ENCODE measurements at regions not wholly inside any gene's neighbourhood (a gene's known extent, or its start where the extent isn't known, plus 50 kb on each side); places are given as distances from the start of the nearest gene placed in this dataset.

GRCh38 chr5:17785774-17786173 lies 151.5 kb downstream of the TAF11L14 start:
- Histone ChIP-seq H3K9me3 (no peaks in the 10 kb centered on the region), H3K36me3 (ENCODE audit: control insufficient read depth, insufficient read depth, low read length) (no peaks in the 10 kb centered on the region), H3K4me1 (no peaks in the 10 kb centered on the region), H3K4me3 (ENCODE audit: low read depth, low read length) (no peak overlapping the region), H3K27me3 (replicated peaks; ENCODE audit: control insufficient read depth, insufficient read depth, low read length) (no peaks in the 10 kb centered on the region)
- TF ChIP-seq, protein P1, sequence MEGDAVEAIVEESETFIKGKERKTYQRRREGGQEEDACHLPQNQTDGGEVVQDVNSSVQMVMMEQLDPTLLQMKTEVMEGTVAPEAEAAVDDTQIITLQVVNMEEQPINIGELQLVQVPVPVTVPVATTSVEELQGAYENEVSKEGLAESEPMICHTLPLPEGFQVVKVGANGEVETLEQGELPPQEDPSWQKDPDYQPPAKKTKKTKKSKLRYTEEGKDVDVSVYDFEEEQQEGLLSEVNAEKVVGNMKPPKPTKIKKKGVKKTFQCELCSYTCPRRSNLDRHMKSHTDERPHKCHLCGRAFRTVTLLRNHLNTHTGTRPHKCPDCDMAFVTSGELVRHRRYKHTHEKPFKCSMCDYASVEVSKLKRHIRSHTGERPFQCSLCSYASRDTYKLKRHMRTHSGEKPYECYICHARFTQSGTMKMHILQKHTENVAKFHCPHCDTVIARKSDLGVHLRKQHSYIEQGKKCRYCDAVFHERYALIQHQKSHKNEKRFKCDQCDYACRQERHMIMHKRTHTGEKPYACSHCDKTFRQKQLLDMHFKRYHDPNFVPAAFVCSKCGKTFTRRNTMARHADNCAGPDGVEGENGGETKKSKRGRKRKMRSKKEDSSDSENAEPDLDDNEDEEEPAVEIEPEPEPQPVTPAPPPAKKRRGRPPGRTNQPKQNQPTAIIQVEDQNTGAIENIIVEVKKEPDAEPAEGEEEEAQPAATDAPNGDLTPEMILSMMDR (IDR thresholded peaks at IDR 0.05; ENCODE audit: insufficient read depth in 1 of 2, low read depth in 1 of 2, low read length in 1 of 2, severe bottlenecking in 1 of 2, unreplicated experiment in 1 of 2) = no peak
- H3K9me3 Mint-ChIP-seq (ENCODE audit: unreplicated experiment) = no peaks in the 10 kb centered on the region
- no peaks in the 10 kb centered on the region for H3K4me1 Mint-ChIP-seq (ENCODE audit: low read depth, unreplicated experiment)
- ChIA-PET POLR2A (interaction anchor here (0.5 kb wide), 1 partner anchor 502 kb away, joined by 3 read pairs; no protein-coding TSS in a partner anchor), CTCF (no interaction called here)
- no TSS peak for BruUV-seq (replicated peaks)
- no peak overlapping the region for H3K4me3 Mint-ChIP-seq (ENCODE audit: unreplicated experiment)
- no peak overlapping the region for H3K27ac Mint-ChIP-seq (ENCODE audit: unreplicated experiment)
- H3K27me3 Mint-ChIP-seq (ENCODE audit: insufficient read depth, unreplicated experiment) = peaks cover 7% of the 10 kb centered on the region
- H3K36me3 Mint-ChIP-seq (ENCODE audit: insufficient read depth, unreplicated experiment) = no peaks in the 10 kb centered on the region
- no peak for DNase-seq
- intact Hi-C loops (cut with micrococcal nuclease; ENCODE audit: unreplicated experiment) = no loop called here

- no peak overlapping the region for H3K4me3 Mint-ChIP-seq (ENCODE audit: unreplicated experiment)
- POLR2A ChIA-PET = no interaction called here
- H3K9me3 Mint-ChIP-seq (ENCODE audit: unreplicated experiment) = no peaks in the 10 kb centered on the region
- Histone ChIP-seq H3K4me1 (no peaks in the 10 kb centered on the region), H3K9me3 (no peaks in the 10 kb centered on the region), H3K4me3 (ENCODE audit: low read depth, low read length) (no peak overlapping the region), H3K36me3 (ENCODE audit: control insufficient read depth, insufficient read depth, low read length) (no peaks in the 10 kb centered on the region), H3K27me3 (replicated peaks; ENCODE audit: control insufficient read depth, insufficient read depth, low read length) (no peaks in the 10 kb centered on the region)
- intact Hi-C loops (cut with micrococcal nuclease; ENCODE audit: unreplicated experiment) = no loop called here
- no TSS peak for BruUV-seq (replicated peaks)
- no peaks in the 10 kb centered on the region for H3K36me3 Mint-ChIP-seq (ENCODE audit: insufficient read depth, unreplicated experiment)
- DNase-seq = no peak
- CTCF ChIA-PET = no interaction called here
- H3K27me3 Mint-ChIP-seq (ENCODE audit: insufficient read depth, unreplicated experiment) = peaks cover 7% of the 10 kb centered on the region
- no peak overlapping the region for H3K27ac Mint-ChIP-seq (ENCODE audit: unreplicated experiment)
- TF ChIP-seq, protein P1 (IDR thresholded peaks at IDR 0.05; ENCODE audit: insufficient read depth in 1 of 2, low read depth in 1 of 2, low read length in 1 of 2, severe bottlenecking in 1 of 2, unreplicated experiment in 1 of 2) = no peak
- no peaks in the 10 kb centered on the region for H3K4me1 Mint-ChIP-seq (ENCODE audit: low read depth, unreplicated experiment)
Observed at GRCh38 chr5:17788351-17788750, 154.1 kb downstream of the TAF11L14 start.

DNA sequence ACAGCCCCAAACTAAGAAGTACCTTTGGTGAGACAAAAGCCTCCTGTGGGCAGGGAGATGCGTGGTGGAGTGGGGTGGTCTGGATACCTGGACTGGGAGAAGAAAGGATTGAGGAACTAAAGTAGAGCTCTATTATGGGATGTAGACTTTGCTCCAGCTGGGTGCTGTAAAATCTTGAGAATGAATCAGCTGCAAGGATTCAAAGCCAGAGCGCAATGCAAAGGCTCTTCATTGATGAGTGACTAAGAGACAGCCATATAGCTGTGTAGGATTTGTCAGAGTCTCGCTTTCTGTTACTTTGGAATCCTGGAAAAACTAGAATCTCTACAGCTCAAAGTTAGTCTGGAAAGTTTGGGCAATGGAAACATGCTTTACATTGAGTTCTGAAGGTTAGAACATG lies 159.9 kb downstream of the TAF11L14 start:
- ChIA-PET POLR2A (no interaction called here), CTCF (no interaction called here)
- no peak for DNase-seq
- TF ChIP-seq, protein P1 (IDR thresholded peaks at IDR 0.05; ENCODE audit: insufficient read depth in 1 of 2, low read depth in 1 of 2, low read length in 1 of 2, severe bottlenecking in 1 of 2, unreplicated experiment in 1 of 2) = no peak
- Mint-ChIP-seq H3K27ac (ENCODE audit: unreplicated experiment) (no peak overlapping the region), H3K4me1 (ENCODE audit: low read depth, unreplicated experiment) (peaks cover 6% of the 10 kb centered on the region), H3K9me3 (ENCODE audit: unreplicated experiment) (no peaks in the 10 kb centered on the region), H3K36me3 (ENCODE audit: insufficient read depth, unreplicated experiment) (no peaks in the 10 kb centered on the region), H3K4me3 (ENCODE audit: unreplicated experiment) (no peak overlapping the region), H3K27me3 (ENCODE audit: insufficient read depth, unreplicated experiment) (peaks cover 3% of the 10 kb centered on the region)
- no peaks in the 10 kb centered on the region for H3K27me3 ChIP-seq (replicated peaks; ENCODE audit: control insufficient read depth, insufficient read depth, low read length)
- BruUV-seq (replicated peaks) = no TSS peak
- intact Hi-C loops (cut with micrococcal nuclease; ENCODE audit: unreplicated experiment) = no loop called here
- H3K36me3 ChIP-seq (ENCODE audit: control insufficient read depth, insufficient read depth, low read length) = no peaks in the 10 kb centered on the region
- no peak overlapping the region for H3K4me3 ChIP-seq (ENCODE audit: low read depth, low read length)
- no peaks in the 10 kb centered on the region for H3K4me1 ChIP-seq
- no peaks in the 10 kb centered on the region for H3K9me3 ChIP-seq
